Stimulated activated CD8-positive, alpha-beta memory T cell treated with anti-CD3 and anti-CD28 coated beads, Interleukin-15, amount 100 ng/mL, for 4 hours (primary cell): ENCODE measurements at regions not wholly inside any gene's neighbourhood (a gene's known extent, or its start where the extent isn't known, plus 50 kb on each side); places are given as distances from the start of the nearest gene placed in this dataset.

Experiments used
- DNase-seq, 2 donors: peaks; one replicate each; pipeline ENCODE4 v3.0.0-alpha.2; 2020; ENCODE audit warnings: low read depth in 2 of 2

GRCh38 chr10:4077804-4078203 is 292.8 kb upstream of the KLF6 start:
- DNase-seq: no peak

GRCh38 chr10:4076983-4077382 is 292.0 kb upstream of the KLF6 start:
- DNase-seq: no peak

GRCh38 chr10:4075443-4075842 is 290.4 kb upstream of the KLF6 start:
- no peak for DNase-seq

GRCh38 chr10:4074545-4075407 is 289.8 kb upstream of the KLF6 start:
- DNase-seq: no peak

GRCh38 chr10:4073912-4074311 is 288.9 kb upstream of the KLF6 start:
- DNase-seq: no peak

GRCh38 chr10:4070921-4071660 is 286.1 kb upstream of the KLF6 start:
- DNase-seq: no peak

GRCh38 chr10:4070184-4070583 is 285.2 kb upstream of the KLF6 start:
- no peak for DNase-seq

GRCh38 chr10:4069491-4069890 is 284.5 kb upstream of the KLF6 start:
- no peak for DNase-seq

GRCh38 chr10:4068629-4069028 is 283.6 kb upstream of the KLF6 start:
- DNase-seq: no peak

- DNase-seq: no peak
These were observed 283.0 kb upstream of the KLF6 start for GRCh38 chr10:4067931-4068561.

GRCh38 chr10:4067531-4067930 is 282.5 kb upstream of the KLF6 start:
- no peak for DNase-seq

GRCh38 chr10:4066581-4067390 is 281.8 kb upstream of the KLF6 start:
- DNase-seq: no peak

GRCh38 chr10:4064489-4064888 is 279.5 kb upstream of the KLF6 start:
- no peak for DNase-seq

GRCh38 chr10:4063717-4064116 is 278.7 kb upstream of the KLF6 start:
- no peak for DNase-seq

GRCh38 chr10:4062751-4063150 is 277.7 kb upstream of the KLF6 start:
- DNase-seq: no peak

GRCh38 chr10:4062072-4062471 is 277.1 kb upstream of the KLF6 start:
- no peak for DNase-seq

- DNase-seq: no peak
These were observed 276.5 kb upstream of the KLF6 start for GRCh38 chr10:4061441-4061951.

GRCh38 chr10:4059471-4060138 is 274.6 kb upstream of the KLF6 start:
- no peak for DNase-seq

GRCh38 chr10:4058514-4059029 is 273.6 kb upstream of the KLF6 start:
- DNase-seq: no peak

- DNase-seq: no peak
These were observed 272.9 kb upstream of the KLF6 start for GRCh38 chr10:4057725-4058513.
